ENCODE measurements at regions not wholly inside any gene's neighbourhood (a gene's known extent, or its start where the extent isn't known, plus 50 kb on each side); places are given as distances from the start of the nearest gene placed in this dataset.

- no peak for TF ChIP-seq ZFP69B (tag by site-specific recombination; IDR thresholded peaks at IDR 0.05)
- no peak for TF ChIP-seq BCL11B (tag by site-specific recombination; IDR thresholded peaks at IDR 0.05; ENCODE audit: low read depth)
- no peak for TF ChIP-seq ZNF558 (tag by site-specific recombination; IDR thresholded peaks at IDR 0.05)
- no peak for TF ChIP-seq OSR2 (tag by site-specific recombination; IDR thresholded peaks at IDR 0.05)
- no peak for TF ChIP-seq ZNF18 (tag by site-specific recombination; IDR thresholded peaks at IDR 0.05)
- TF ChIP-seq ZNF211 (tag by site-specific recombination; IDR thresholded peaks at IDR 0.05; ENCODE audit: low read depth) = no peak
- no peak for TF ChIP-seq ZNF792 (tag by site-specific recombination; IDR thresholded peaks at IDR 0.05)
- TF ChIP-seq INSM2 (tag by site-specific recombination; IDR thresholded peaks at IDR 0.05) = no peak
- TF ChIP-seq ZNF510 (tag by site-specific recombination; IDR thresholded peaks at IDR 0.05; ENCODE audit: insufficient replicate concordance) = no peak
- no peak for TF ChIP-seq ZNF138 (tag by site-specific recombination; IDR thresholded peaks at IDR 0.05; ENCODE audit: borderline replicate concordance)
- TF ChIP-seq ZBTB7A (tag by site-specific recombination; IDR thresholded peaks at IDR 0.05; ENCODE audit: low read depth) = no peak
These were observed 80.2 kb downstream of the FAM241B start (continued) for GRCh38 chr10:69710008-69710888.

DNA sequence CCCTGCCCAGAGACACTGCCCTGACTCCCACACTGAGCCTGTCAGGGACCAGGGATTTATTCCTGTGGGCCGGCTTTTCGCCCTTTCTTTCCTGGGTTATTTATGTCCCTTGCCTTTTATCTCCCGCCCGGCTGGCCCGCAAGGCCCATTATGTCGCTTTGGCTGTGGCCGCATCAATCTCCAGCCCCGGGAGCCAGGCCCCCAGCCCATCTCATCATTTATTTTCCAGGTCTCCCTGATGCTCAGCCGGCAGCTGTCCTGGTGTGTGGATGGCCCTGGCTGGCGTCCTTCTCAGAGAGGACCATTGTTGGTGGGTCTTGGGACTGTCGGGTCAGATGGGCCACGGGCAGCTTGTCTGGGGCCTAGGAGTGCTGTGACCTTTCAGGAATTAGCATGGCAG lies 82.3 kb downstream of the FAM241B start:
- Histone ChIP-seq H3K36me3 (ENCODE audit: control insufficient read depth in 2 of 2, insufficient read depth in 1 of 2, low read length in 2 of 2) (no peaks in the 10 kb centered on the region), H3K27ac (ENCODE audit: extremely low read depth, low read depth, low read length) (no peak overlapping the region), H3K9me3 (ENCODE audit: control insufficient read depth, insufficient read depth, low read depth, low read length) (no peaks in the 10 kb centered on the region), H3K4me3 (ENCODE audit: low read depth, low read length) (no peak overlapping the region), H3K4me1 (ENCODE audit: control insufficient read depth, insufficient read depth, low read length) (no peaks in the 10 kb centered on the region)
- POLR2A ChIA-PET = no interaction called here
- CTCF ChIA-PET = interaction anchor here (0.8 to 8.5 kb wide), 4 partner anchors 24 to 196 kb away, joined by 3 to 190 read pairs (median 6); no protein-coding TSS in a partner anchor
- no peak for TF ChIP-seq ZNF792 (tag by site-specific recombination; IDR thresholded peaks at IDR 0.05)
- TF ChIP-seq ZNF223 (tag by site-specific recombination; IDR thresholded peaks at IDR 0.05) = no peak
- no peak for TF ChIP-seq ZNF311 (tag by site-specific recombination; IDR thresholded peaks at IDR 0.05; ENCODE audit: borderline replicate concordance)
- no peak for TF ChIP-seq ZNF747 (tag by site-specific recombination; IDR thresholded peaks at IDR 0.05)
- TF ChIP-seq ZNF514 (tag by site-specific recombination; IDR thresholded peaks at IDR 0.05) = no peak
- TF ChIP-seq, protein P1, sequence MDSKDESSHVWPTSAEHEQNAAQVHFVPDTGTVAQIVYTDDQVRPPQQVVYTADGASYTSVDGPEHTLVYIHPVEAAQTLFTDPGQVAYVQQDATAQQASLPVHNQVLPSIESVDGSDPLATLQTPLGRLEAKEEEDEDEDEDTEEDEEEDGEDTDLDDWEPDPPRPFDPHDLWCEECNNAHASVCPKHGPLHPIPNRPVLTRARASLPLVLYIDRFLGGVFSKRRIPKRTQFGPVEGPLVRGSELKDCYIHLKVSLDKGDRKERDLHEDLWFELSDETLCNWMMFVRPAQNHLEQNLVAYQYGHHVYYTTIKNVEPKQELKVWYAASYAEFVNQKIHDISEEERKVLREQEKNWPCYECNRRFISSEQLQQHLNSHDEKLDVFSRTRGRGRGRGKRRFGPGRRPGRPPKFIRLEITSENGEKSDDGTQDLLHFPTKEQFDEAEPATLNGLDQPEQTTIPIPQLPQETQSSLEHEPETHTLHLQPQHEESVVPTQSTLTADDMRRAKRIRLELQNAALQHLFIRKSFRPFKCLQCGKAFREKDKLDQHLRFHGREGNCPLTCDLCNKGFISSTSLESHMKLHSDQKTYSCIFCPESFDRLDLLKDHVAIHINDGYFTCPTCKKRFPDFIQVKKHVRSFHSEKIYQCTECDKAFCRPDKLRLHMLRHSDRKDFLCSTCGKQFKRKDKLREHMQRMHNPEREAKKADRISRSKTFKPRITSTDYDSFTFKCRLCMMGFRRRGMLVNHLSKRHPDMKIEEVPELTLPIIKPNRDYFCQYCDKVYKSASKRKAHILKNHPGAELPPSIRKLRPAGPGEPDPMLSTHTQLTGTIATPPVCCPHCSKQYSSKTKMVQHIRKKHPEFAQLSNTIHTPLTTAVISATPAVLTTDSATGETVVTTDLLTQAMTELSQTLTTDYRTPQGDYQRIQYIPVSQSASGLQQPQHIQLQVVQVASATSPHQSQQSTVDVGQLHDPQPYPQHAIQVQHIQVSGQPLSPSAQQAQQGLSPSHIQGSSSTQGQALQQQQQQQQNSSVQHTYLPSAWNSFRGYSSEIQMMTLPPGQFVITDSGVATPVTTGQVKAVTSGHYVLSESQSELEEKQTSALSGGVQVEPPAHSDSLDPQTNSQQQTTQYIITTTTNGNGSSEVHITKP (tag by site-specific recombination; IDR thresholded peaks at IDR 0.05) = no peak
- TF ChIP-seq ZNF398 (tag by site-specific recombination; IDR thresholded peaks at IDR 0.05) = no peak
- no peak for TF ChIP-seq ZNF558 (tag by site-specific recombination; IDR thresholded peaks at IDR 0.05)
- no peak for TF ChIP-seq ZNF585B (tag by site-specific recombination; IDR thresholded peaks at IDR 0.05)
- no peak for TF ChIP-seq ZNF280D (tag by site-specific recombination; IDR thresholded peaks at IDR 0.05)
- TF ChIP-seq, protein P2, sequence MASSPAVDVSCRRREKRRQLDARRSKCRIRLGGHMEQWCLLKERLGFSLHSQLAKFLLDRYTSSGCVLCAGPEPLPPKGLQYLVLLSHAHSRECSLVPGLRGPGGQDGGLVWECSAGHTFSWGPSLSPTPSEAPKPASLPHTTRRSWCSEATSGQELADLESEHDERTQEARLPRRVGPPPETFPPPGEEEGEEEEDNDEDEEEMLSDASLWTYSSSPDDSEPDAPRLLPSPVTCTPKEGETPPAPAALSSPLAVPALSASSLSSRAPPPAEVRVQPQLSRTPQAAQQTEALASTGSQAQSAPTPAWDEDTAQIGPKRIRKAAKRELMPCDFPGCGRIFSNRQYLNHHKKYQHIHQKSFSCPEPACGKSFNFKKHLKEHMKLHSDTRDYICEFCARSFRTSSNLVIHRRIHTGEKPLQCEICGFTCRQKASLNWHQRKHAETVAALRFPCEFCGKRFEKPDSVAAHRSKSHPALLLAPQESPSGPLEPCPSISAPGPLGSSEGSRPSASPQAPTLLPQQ (tag by site-specific recombination; IDR thresholded peaks at IDR 0.05) = no peak
- TF ChIP-seq SCRT1 (tag by site-specific recombination; IDR thresholded peaks at IDR 0.05; ENCODE audit: borderline replicate concordance) = no peak
- no peak for TF ChIP-seq KLF1 (tag by site-specific recombination; IDR thresholded peaks at IDR 0.05)
